ENCODE measurements at regions not wholly inside any gene's neighbourhood (a gene's known extent, or its start where the extent isn't known, plus 50 kb on each side); places are given as distances from the start of the nearest gene placed in this dataset.
"Not testable (repeated sequence)": the region's sequence is repeated elsewhere in the genome, so short reads cannot be mapped to it uniquely, and the experiment has no call there.

GRCh38 chr6:58257625-58258024 lies 940.2 kb downstream of the PRIM2 start:
- TF ChIP-seq CTCF (IDR thresholded peaks at IDR 0.05); POLR2AphosphoS5 (IDR thresholded peaks at IDR 0.05; ENCODE audit: low read depth, low read length): not testable (repeated sequence)

Measured in Panc1 (cell line).